ENCODE measurements at regions not wholly inside any gene's neighbourhood (a gene's known extent, or its start where the extent isn't known, plus 50 kb on each side); places are given as distances from the start of the nearest gene placed in this dataset.

DNA sequence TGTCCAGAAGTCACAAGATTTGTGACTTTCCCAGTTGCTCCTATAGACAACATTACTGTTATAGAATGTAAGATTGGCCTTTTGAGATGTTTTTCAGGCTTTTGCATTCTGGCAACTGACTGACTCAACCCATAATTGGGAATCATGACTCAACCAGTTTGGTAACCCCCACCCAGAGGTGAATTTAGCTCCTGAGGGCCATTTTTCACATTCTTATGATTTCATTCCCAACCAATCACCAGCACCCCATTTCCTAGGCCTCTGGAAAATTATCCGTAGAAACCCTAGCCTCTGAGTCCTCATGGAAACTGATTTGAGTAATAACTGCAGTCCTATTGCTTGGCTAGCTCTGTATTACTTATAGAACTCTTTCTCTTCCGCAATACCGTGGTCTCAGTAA, 626.0 kb upstream of the SEL1L start:
- TF ChIP-seq FOXK1 (CRISPR knock-in tag; IDR thresholded peaks at IDR 0.05) = no peak
- no peak for TF ChIP-seq GABPB1 (CRISPR knock-in tag; IDR thresholded peaks at IDR 0.05)
- TF ChIP-seq, protein P1, sequence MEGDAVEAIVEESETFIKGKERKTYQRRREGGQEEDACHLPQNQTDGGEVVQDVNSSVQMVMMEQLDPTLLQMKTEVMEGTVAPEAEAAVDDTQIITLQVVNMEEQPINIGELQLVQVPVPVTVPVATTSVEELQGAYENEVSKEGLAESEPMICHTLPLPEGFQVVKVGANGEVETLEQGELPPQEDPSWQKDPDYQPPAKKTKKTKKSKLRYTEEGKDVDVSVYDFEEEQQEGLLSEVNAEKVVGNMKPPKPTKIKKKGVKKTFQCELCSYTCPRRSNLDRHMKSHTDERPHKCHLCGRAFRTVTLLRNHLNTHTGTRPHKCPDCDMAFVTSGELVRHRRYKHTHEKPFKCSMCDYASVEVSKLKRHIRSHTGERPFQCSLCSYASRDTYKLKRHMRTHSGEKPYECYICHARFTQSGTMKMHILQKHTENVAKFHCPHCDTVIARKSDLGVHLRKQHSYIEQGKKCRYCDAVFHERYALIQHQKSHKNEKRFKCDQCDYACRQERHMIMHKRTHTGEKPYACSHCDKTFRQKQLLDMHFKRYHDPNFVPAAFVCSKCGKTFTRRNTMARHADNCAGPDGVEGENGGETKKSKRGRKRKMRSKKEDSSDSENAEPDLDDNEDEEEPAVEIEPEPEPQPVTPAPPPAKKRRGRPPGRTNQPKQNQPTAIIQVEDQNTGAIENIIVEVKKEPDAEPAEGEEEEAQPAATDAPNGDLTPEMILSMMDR (IDR thresholded peaks at IDR 0.05) = no peak
- no peak for TF ChIP-seq TEAD4 (CRISPR knock-in tag; IDR thresholded peaks at IDR 0.05)
- TF ChIP-seq NR1H2 (CRISPR knock-in tag; IDR thresholded peaks at IDR 0.05) = no peak
- TF ChIP-seq TP53 (CRISPR knock-in tag; IDR thresholded peaks at IDR 0.05) = no peak
- TF ChIP-seq, protein P2, sequence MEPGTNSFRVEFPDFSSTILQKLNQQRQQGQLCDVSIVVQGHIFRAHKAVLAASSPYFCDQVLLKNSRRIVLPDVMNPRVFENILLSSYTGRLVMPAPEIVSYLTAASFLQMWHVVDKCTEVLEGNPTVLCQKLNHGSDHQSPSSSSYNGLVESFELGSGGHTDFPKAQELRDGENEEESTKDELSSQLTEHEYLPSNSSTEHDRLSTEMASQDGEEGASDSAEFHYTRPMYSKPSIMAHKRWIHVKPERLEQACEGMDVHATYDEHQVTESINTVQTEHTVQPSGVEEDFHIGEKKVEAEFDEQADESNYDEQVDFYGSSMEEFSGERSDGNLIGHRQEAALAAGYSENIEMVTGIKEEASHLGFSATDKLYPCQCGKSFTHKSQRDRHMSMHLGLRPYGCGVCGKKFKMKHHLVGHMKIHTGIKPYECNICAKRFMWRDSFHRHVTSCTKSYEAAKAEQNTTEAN (CRISPR knock-in tag; IDR thresholded peaks at IDR 0.05) = no peak
- TF ChIP-seq CREM (CRISPR knock-in tag; IDR thresholded peaks at IDR 0.05) = no peak

All from WTC11 (cell line).